Transverse colon (tissue), 4 donors: ENCODE measurements at regions not wholly inside any gene's neighbourhood (a gene's known extent, or its start where the extent isn't known, plus 50 kb on each side); places are given as distances from the start of the nearest gene placed in this dataset.

Experiments used
- CTCF ChIP-seq, 5 experiments: fragments of 200-600 bp in 3 of 5; fragments of 450-650 bp in 2 of 5; sonication (generic) in 3 of 5; IDR thresholded peaks; 1 replicate in 2 of 5; 2 replicates in 3 of 5; pipeline ENCODE4 v1.5.1; 2016 to 2017; ENCODE audit warnings: antibody characterized with exemption in 5 of 5, inconsistent platforms in 3 of 5, mild to moderate bottlenecking in 2 of 5, moderate library complexity in 1 of 5
- EP300 ChIP-seq: sonication (generic); formaldehyde crosslinking; IDR thresholded peaks from one replicate; pipeline ENCODE4 v1.6.1; 2017; ENCODE audit warnings: antibody characterized with exemption, low read depth
- POLR2AphosphoS5 ChIP-seq, 3 donors: sonication (generic); formaldehyde crosslinking; IDR thresholded peaks; one replicate each; pipeline ENCODE4 v1.6.1; 2016; ENCODE audit warnings: antibody characterized with exemption in 3 of 3

- TF ChIP-seq CTCF (IDR thresholded peaks at IDR 0.05), result no peak
- no peak for TF ChIP-seq POLR2AphosphoS5 (IDR thresholded peaks at IDR 0.05)
- no peak for TF ChIP-seq EP300
Measured at GRCh38 chr4:177974461-177974860, 532.2 kb upstream of the AGA start.
